CD4-positive, CD25-positive, alpha-beta regulatory T cell (primary cell): ENCODE measurements at regions not wholly inside any gene's neighbourhood (a gene's known extent, or its start where the extent isn't known, plus 50 kb on each side); places are given as distances from the start of the nearest gene placed in this dataset.
A peak's percentile ranks its signal among the peaks of the same experiment; 100 is the strongest.

ENCODE experiments used
- ATAC-seq, 2 donors: fragments of 150-1000 bp; cut with Tn5 transposase; one replicate each; pipeline ENCODE4 v1.10.0; 2021; ENCODE audit warnings: low read depth in 2 of 2, moderate number of reproducible peaks in 2 of 2, moderate library complexity in 1 of 2
- DNase-seq, 3 donors: peaks; one replicate each; pipeline versions ENCODE4 v3.0.0 to v3.0.0-alpha.2; 2012 to 2022; ENCODE audit warnings: mixed read lengths in 1 of 3
- H3K27ac ChIP-seq: one replicate; pipeline ENCODE4 v1.7.0; 2013; ENCODE audit warnings: mild to moderate bottlenecking, low read length; ENCODE audit not compliant: insufficient read depth, poor library complexity, severe bottlenecking
- H3K27me3 ChIP-seq: one replicate; pipeline ENCODE4 v1.7.0; 2013; ENCODE audit warnings: low read length; ENCODE audit not compliant: control insufficient read depth, insufficient read depth
- H3K36me3 ChIP-seq: one replicate; pipeline ENCODE4 v1.7.0; 2013; ENCODE audit warnings: mild to moderate bottlenecking, low read length, moderate library complexity; ENCODE audit not compliant: control insufficient read depth, insufficient read depth
- H3K4me1 ChIP-seq: 2 replicates; pipeline ENCODE4 v1.7.0; 2013; ENCODE audit warnings: mild to moderate bottlenecking, low read length; ENCODE audit not compliant: insufficient read depth, control insufficient read depth, poor library complexity, severe bottlenecking
- H3K4me3 ChIP-seq: one replicate; pipeline ENCODE4 v1.7.0; 2013; ENCODE audit warnings: low read depth, mild to moderate bottlenecking, low read length, moderate library complexity
- H3K9me3 ChIP-seq, 2 experiments: 1 replicate in 1 of 2; 2 replicates in 1 of 2; pipeline ENCODE4 v1.7.0; 2013; ENCODE audit warnings: low read length in 2 of 2, mild to moderate bottlenecking in 1 of 2, moderate library complexity in 1 of 2; ENCODE audit not compliant: control insufficient read depth in 2 of 2
- H3K27ac Mint-ChIP-seq, 3 donors: one replicate each; pipeline ENCODE4 v1.8.0; 2020 to 2022; ENCODE audit warnings: mild to moderate bottlenecking in 3 of 3, mixed read lengths in 3 of 3, moderate library complexity in 2 of 3
- H3K27me3 Mint-ChIP-seq: one replicate; pipeline ENCODE4 v1.8.0; 2022; ENCODE audit warnings: mild to moderate bottlenecking, mixed read lengths
- H3K36me3 Mint-ChIP-seq: one replicate; pipeline ENCODE4 v1.8.0; 2020; ENCODE audit warnings: mixed read lengths
- H3K4me1 Mint-ChIP-seq, 4 donors: one replicate each; pipeline ENCODE4 v1.8.0; 2020 to 2022; ENCODE audit warnings: mixed read lengths in 4 of 4, mild to moderate bottlenecking in 1 of 4
- H3K4me3 Mint-ChIP-seq, 4 donors: one replicate each; pipeline ENCODE4 v1.8.0; 2020 to 2022; ENCODE audit warnings: mild to moderate bottlenecking in 4 of 4, mixed read lengths in 4 of 4, moderate library complexity in 3 of 4
- H3K9me3 Mint-ChIP-seq, 7 donors: one replicate each; pipeline ENCODE4 v1.8.0; 2020 to 2022; ENCODE audit warnings: mixed read lengths in 7 of 7, mild to moderate bottlenecking in 3 of 7, moderate library complexity in 2 of 7

DNA sequence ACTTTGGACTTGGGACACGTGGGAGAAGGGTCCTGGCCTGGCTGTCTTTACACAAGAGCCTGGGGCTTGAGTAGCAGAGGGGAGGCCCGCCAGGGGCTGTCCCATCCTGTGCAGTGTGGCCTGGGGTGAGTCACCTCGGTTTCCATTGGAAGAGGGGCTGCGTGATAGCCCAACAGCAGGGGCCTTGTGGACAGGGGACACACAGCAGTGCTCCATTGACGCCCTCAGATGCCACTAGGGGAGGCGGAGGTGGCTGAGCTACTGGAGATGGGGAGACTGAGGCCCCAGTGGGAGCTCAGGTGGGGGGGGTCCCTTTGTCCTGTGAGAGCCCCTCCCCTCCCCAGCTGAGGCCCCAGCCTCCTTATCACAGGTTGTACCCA is 50.0 kb upstream of the RNU6ATAC start:
- Mint-ChIP-seq H3K9me3 (peaks cover 0 to 4% (median 0%) of the 10 kb centered on the region in 7 donors), H3K4me1 (no peaks in the 10 kb centered on the region), H3K4me3 (no peak overlapping the region), H3K36me3 (no peaks in the 10 kb centered on the region), H3K27ac (no peak overlapping the region), H3K27me3 (no peaks in the 10 kb centered on the region)
- H3K27me3 ChIP-seq: no peaks in the 10 kb centered on the region
- H3K4me1 ChIP-seq: no peaks in the 10 kb centered on the region
- H3K9me3 ChIP-seq: peaks cover 0 to 8% of the 10 kb centered on the region in 2 experiments
- ATAC-seq: no peak
- H3K4me3 ChIP-seq: no peak overlapping the region
- H3K36me3 ChIP-seq: no peaks in the 10 kb centered on the region
- no peak overlapping the region for H3K27ac ChIP-seq
- no peak for DNase-seq

DNA sequence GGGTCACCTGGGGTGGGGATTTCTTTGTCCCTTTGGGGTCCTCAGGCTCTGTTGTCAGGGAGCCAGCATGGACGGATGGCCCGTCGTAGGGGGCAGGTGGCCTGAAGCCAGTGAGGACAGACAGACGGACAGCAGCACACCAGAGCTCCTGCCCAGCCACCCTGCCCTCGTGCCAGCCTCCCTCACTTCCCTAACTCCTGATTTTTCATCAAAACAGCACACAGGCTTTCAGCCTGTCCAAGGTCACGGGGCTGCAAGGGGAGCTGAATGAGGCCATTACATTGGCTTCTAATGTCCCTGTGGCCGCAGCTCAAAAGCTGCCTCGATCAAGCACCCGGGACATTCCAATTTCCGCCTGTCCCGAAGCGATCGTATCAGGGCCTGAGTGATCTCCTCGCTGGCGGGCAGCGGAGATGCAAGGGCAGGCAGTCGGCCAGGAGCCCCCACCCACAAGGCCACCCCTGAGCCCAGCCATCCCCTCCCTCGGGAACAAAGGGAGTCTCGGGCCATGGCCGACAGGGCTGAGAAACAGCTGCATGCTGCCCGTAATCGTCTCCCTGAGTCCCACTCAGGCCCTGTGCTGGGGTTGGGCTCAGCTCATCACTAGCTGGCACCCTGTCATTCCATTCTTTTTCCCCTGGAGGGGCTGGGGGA is 50.5 kb upstream of the RNU6ATAC start:
- H3K4me3 Mint-ChIP-seq: no peak overlapping the region
- DNase-seq (no peak), ATAC-seq (no peak)
- Histone ChIP-seq H3K4me1 (no peaks in the 10 kb centered on the region), H3K4me3 (no peak overlapping the region), H3K27me3 (no peaks in the 10 kb centered on the region), H3K27ac (no peak overlapping the region), H3K9me3 (peaks cover 0 to 8% of the 10 kb centered on the region in 2 experiments), H3K36me3 (no peaks in the 10 kb centered on the region)
- no peaks in the 10 kb centered on the region for H3K4me1 Mint-ChIP-seq
- H3K27ac Mint-ChIP-seq: no peak overlapping the region
- H3K27me3 Mint-ChIP-seq: no peaks in the 10 kb centered on the region
- H3K9me3 Mint-ChIP-seq: peaks cover 0 to 4% (median 0%) of the 10 kb centered on the region in 7 donors
- H3K36me3 Mint-ChIP-seq: no peaks in the 10 kb centered on the region

DNA sequence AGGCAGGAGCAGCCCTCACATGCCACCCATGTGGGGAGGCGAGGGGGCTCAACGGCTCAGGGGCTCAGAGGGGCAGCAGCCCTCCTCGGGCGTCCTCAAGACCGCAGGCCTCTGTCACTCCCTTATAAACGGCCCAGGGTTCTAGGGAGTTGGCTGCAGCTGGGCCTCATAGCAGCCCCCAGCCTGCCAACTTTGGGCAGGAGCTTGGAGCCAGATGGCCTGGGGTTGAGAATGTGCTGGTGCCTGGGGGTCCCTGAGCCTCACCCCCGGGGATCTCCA is 51.0 kb upstream of the RNU6ATAC start:
- Mint-ChIP-seq H3K9me3 (peaks cover 0 to 4% (median 0%) of the 10 kb centered on the region in 7 donors), H3K36me3 (no peaks in the 10 kb centered on the region), H3K4me3 (no peak overlapping the region), H3K4me1 (no peaks in the 10 kb centered on the region), H3K27me3 (no peaks in the 10 kb centered on the region), H3K27ac (no peak overlapping the region)
- Histone ChIP-seq H3K36me3 (no peaks in the 10 kb centered on the region), H3K9me3 (peaks cover 0 to 8% of the 10 kb centered on the region in 2 experiments), H3K4me3 (no peak overlapping the region), H3K27me3 (no peaks in the 10 kb centered on the region), H3K27ac (no peak overlapping the region), H3K4me1 (no peaks in the 10 kb centered on the region)
- no peak for ATAC-seq
- DNase-seq: no peak

DNA sequence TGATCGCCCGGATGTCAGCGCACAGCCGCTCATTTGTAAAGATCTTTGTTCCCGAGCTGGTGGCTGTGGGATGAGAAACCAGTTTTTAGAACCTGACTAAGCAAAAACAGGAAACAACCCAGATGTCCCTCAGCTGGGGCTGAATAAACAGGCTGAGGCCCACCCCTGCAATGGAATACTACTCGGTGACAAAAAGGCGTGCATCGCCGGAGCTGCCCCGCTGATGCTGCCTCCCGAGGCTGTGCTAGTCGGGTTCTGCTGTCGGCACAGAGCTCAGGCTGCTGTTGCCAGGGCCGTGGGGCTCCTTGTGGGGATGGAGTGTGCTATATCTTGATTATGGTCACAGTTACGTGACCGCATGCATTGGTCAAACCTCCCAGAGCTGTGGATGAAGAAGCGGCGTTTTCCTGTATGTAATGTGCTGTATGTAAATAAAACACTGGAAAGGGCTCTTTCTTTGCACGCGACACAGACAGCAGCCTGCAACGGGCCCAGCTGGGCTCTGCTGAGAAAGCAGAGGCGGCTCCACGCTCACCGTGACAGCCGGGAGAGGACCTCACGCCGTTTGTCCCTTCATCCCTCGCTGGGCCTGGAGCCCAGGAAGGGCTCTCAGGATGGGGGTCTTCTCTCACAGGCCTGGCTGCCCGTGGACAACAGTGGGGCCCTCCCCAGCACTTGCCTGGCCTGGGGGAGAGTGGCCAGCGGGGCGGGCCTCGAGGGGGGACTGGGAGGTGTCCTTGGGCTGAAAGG is 51.5 kb upstream of the RNU6ATAC start:
- Histone ChIP-seq H3K4me1 (no peaks in the 10 kb centered on the region), H3K4me3 (no peak overlapping the region), H3K27ac (no peak overlapping the region), H3K27me3 (no peaks in the 10 kb centered on the region), H3K36me3 (no peaks in the 10 kb centered on the region), H3K9me3 (peaks cover 0 to 8% of the 10 kb centered on the region in 2 experiments)
- no peak for ATAC-seq
- H3K4me3 Mint-ChIP-seq: no peak overlapping the region
- peaks cover 0 to 4% (median 0%) of the 10 kb centered on the region in 7 donors for H3K9me3 Mint-ChIP-seq
- no peaks in the 10 kb centered on the region for H3K4me1 Mint-ChIP-seq
- no peak for DNase-seq
- no peaks in the 10 kb centered on the region for H3K36me3 Mint-ChIP-seq
- no peaks in the 10 kb centered on the region for H3K27me3 Mint-ChIP-seq
- H3K27ac Mint-ChIP-seq: no peak overlapping the region

DNA sequence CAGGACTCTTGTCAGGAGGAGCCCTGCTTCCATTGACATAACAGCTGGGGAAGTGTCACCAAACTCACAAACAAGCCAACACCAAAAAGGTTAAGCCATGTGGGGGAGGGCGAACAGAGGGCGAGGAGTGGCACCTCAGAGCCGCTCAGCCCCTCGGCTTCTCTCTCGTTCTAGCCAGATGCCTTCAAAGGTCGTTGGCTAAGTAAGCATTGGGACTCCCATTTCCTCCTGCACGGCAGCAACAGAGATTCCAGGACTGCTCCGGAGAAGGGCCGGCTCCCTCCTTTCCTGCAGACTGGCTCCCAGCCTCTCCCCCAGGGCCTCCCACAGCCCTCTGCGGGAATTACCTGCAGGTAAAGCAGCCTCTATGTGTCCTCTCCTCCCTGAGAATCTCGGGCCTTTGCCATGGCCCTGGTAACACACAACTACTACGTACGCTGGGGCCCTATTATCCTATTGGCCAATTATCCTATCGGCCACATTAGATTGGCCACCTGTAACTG is 52.1 kb upstream of the RNU6ATAC start:
- Histone ChIP-seq H3K9me3 (peaks cover 0 to 8% of the 10 kb centered on the region in 2 experiments), H3K27ac (no peak overlapping the region), H3K36me3 (no peaks in the 10 kb centered on the region), H3K4me1 (no peaks in the 10 kb centered on the region), H3K27me3 (no peaks in the 10 kb centered on the region), H3K4me3 (no peak overlapping the region)
- H3K4me1 Mint-ChIP-seq: no peaks in the 10 kb centered on the region
- no peak overlapping the region for H3K4me3 Mint-ChIP-seq
- DNase-seq: no peak
- H3K27me3 Mint-ChIP-seq: no peaks in the 10 kb centered on the region
- no peak for ATAC-seq
- H3K36me3 Mint-ChIP-seq: no peaks in the 10 kb centered on the region
- H3K9me3 Mint-ChIP-seq: peaks cover 0 to 4% (median 0%) of the 10 kb centered on the region in 7 donors
- no peak overlapping the region for H3K27ac Mint-ChIP-seq

DNA sequence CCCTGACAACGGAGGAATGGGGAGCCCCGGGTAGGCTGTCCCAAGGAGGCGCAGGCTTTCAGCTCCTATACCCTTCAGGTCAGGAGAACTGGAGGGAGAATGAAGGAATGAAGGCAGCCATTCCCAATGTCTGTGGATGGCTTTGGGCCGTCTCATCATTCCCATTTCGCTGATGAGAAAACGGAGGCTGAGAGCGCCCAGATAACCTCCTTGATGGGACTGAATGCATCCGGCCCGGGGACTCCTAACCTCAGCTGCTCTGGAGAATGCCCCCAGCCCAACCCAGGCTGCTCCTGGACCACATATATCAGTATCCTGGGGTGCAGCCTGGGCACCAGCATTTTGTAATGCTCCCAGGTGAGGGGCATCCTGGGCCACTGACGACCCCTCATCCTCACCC is 52.6 kb upstream of the RNU6ATAC start:
- H3K27me3 ChIP-seq: no peaks in the 10 kb centered on the region
- H3K4me3 Mint-ChIP-seq: no peak overlapping the region
- no peak for DNase-seq
- H3K27me3 Mint-ChIP-seq: no peaks in the 10 kb centered on the region
- no peaks in the 10 kb centered on the region for H3K4me1 Mint-ChIP-seq
- no peaks in the 10 kb centered on the region for H3K4me1 ChIP-seq
- no peak for ATAC-seq
- peaks cover 0 to 4% (median 0%) of the 10 kb centered on the region in 7 donors for H3K9me3 Mint-ChIP-seq
- H3K27ac Mint-ChIP-seq: no peak overlapping the region
- H3K36me3 ChIP-seq: no peaks in the 10 kb centered on the region
- no peak overlapping the region for H3K27ac ChIP-seq
- no peaks in the 10 kb centered on the region for H3K36me3 Mint-ChIP-seq
- peaks cover 0 to 8% of the 10 kb centered on the region in 2 experiments for H3K9me3 ChIP-seq
- no peak overlapping the region for H3K4me3 ChIP-seq

DNA sequence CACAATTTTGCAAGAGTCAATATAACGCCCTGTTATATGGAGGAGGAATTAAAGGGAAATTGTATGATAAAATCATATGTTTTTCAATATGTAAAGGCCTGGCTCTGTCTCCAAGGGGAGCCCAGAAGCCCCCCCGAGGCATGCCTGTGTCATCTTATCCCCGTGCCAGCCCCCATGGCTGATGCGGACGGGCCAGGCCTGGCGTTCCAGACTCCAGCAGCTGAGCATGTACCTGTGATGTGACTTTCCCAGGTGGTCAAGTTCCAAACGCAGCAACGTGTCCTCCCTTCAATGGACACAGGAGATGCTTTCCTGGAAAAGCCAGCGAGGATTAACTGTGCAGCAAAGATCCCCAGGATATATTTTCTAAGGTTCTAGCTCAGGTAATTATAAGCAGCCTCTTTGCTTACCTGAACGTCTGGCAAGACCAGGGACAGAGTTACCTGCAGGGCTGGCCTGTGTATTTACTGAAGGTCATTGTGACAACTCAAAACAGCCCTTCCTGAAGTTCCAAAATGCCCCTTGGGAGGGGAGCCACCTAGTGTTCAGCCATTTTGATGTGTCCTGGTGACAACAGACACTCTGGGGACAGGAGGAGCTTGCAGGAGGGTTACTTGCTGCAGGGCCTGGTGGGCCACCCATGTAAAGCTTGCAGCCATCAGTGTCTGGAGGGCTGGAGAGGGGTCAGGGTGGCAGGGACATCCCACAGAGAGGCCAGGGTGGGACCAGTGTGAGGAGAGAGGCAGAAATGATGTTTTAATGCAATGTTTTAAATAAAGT is 53.3 kb upstream of the RNU6ATAC start:
- no peak overlapping the region for H3K4me3 ChIP-seq
- H3K9me3 ChIP-seq: peaks cover 0 to 4% of the 10 kb centered on the region in 2 experiments
- H3K27me3 ChIP-seq: no peaks in the 10 kb centered on the region
- no peaks in the 10 kb centered on the region for H3K4me1 Mint-ChIP-seq
- no peak for ATAC-seq
- DNase-seq: peak in 1 of 3 donors; percentile 7
- peaks cover 0 to 3% (median 0%) of the 10 kb centered on the region in 7 donors for H3K9me3 Mint-ChIP-seq
- no peaks in the 10 kb centered on the region for H3K36me3 Mint-ChIP-seq
- H3K36me3 ChIP-seq: no peaks in the 10 kb centered on the region
- H3K4me1 ChIP-seq: no peaks in the 10 kb centered on the region
- H3K27ac Mint-ChIP-seq: no peak overlapping the region
- no peak overlapping the region for H3K27ac ChIP-seq
- H3K27me3 Mint-ChIP-seq: no peaks in the 10 kb centered on the region
- H3K4me3 Mint-ChIP-seq: no peak overlapping the region
